Muscle of leg (tissue), 3 donors: ENCODE measurements at regions not wholly inside any gene's neighbourhood (a gene's known extent, or its start where the extent isn't known, plus 50 kb on each side); places are given as distances from the start of the nearest gene placed in this dataset.

Experiments
- DNase-seq: peaks from one replicate; pipeline ENCODE4 v3.0.0; 2013
- H3K27ac ChIP-seq: one replicate; pipeline ENCODE4 v1.5.1; 2013; ENCODE audit warnings: mild to moderate bottlenecking, low read length, control low read depth
- H3K27me3 ChIP-seq: one replicate; pipeline ENCODE4 v1.6.1; 2013; ENCODE audit warnings: low read length; ENCODE audit not compliant: control insufficient read depth, insufficient read depth
- H3K36me3 ChIP-seq: one replicate; pipeline ENCODE4 v1.6.1; 2013; ENCODE audit warnings: low read length; ENCODE audit not compliant: control insufficient read depth, insufficient read depth
- H3K4me1 ChIP-seq: one replicate; pipeline ENCODE4 v1.6.1; 2013; ENCODE audit warnings: low read length; ENCODE audit not compliant: control insufficient read depth, insufficient read depth
- H3K4me3 ChIP-seq: one replicate; pipeline ENCODE4 v1.5.1; 2013; ENCODE audit warnings: low read length, control low read depth
- H3K9me3 ChIP-seq: replicated peaks from 2 replicates; pipeline ENCODE4 v1.6.1; 2013; ENCODE audit warnings: low read depth, low read length; ENCODE audit not compliant: control insufficient read depth
- WGBS: methylation state at CpG from one replicate; pipeline ENCODE4 v1.1.5; 2013; ENCODE audit warnings: missing lambda C conversion rate; ENCODE audit not compliant: insufficient coverage; 5-methylcytosine and 5-hydroxymethylcytosine counted together

DNA sequence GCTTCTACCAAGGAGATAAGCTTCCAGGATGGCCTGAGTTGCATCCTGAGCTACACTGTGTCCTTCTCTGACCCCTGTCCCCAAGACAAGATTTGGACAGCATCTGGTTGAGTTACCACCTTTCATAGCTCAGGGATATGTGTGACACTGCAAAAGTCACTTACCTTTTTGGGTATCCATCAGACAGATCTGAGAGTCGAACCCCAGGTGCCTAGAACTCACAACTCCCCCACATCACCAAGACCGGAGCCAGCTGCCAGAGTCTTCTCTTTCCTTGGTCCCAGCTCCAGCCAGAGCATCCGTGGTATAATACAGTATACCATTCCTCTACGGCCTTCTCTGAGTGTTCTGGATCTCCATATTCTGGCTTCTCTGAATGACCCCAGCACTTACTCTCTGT is 133.0 kb downstream of the CD83 start:
- Histone ChIP-seq H3K4me1 (no peaks in the 10 kb centered on the region), H3K9me3 (no peaks in the 10 kb centered on the region), H3K27ac (no peak overlapping the region), H3K36me3 (no peaks in the 10 kb centered on the region), H3K4me3 (no peak overlapping the region), H3K27me3 (no peaks in the 10 kb centered on the region)
- 96% methylated on average over 4 of the region's 4 CpGs for WGBS
- DNase-seq = no peak

DNA sequence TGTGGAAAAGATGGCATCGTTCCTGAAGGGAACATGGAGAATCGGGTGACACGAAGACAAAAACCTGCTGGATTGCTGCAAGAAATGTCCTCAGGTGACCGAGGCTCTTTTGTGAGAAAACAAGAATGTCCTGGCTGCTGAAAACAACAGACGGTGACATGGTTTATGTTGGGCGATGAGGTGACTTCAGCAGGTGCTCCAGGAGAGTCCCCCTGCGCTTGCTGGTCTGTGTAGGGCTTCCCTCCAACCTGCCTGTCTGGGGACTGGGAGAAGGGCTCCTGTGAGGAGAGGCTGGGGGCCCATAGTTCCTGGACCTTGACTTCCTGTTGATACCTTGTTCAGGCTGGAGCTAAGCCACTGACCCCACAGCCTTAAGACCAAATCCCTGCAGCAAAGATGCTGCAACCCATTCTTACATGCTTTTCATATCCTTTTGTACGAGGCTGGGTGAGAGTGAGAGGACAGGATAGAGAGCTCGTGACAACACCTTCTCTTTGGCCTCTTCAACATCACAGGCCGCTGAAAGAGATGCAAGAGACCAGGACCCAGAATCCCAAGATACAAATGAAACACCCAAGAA is 134.8 kb downstream of the CD83 start:
- DNase-seq = no peak
- Histone ChIP-seq H3K27ac (no peak overlapping the region), H3K4me3 (no peak overlapping the region), H3K36me3 (no peaks in the 10 kb centered on the region), H3K4me1 (no peaks in the 10 kb centered on the region), H3K9me3 (no peaks in the 10 kb centered on the region), H3K27me3 (no peaks in the 10 kb centered on the region)
- WGBS = 74% methylated on average over 8 of the region's 10 CpGs

DNA sequence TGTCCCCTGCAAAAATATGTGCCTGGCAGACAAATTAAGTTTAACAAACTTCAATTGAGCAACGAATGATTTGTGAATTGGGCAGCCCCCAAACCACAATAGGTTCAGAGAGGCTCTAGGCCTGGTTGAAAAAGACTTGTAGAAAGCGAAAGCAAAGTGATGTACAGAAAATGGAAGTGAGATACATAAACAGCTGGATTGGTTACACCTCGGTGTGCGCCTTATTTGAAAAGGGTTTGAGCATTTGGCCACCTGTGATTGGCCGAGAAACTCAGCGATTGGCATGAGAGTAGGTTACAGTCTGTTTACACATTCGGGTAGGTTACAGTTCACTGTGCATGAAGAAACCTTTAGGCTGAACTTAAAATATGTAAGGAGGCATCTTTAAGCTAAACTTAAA is 136.9 kb downstream of the CD83 start:
- Histone ChIP-seq H3K27ac (no peak overlapping the region), H3K4me1 (no peaks in the 10 kb centered on the region), H3K9me3 (no peaks in the 10 kb centered on the region), H3K36me3 (no peaks in the 10 kb centered on the region), H3K27me3 (no peaks in the 10 kb centered on the region), H3K4me3 (no peak overlapping the region)
- no peak for DNase-seq
- 88% methylated on average over 5 of the region's 7 CpGs for WGBS

DNA sequence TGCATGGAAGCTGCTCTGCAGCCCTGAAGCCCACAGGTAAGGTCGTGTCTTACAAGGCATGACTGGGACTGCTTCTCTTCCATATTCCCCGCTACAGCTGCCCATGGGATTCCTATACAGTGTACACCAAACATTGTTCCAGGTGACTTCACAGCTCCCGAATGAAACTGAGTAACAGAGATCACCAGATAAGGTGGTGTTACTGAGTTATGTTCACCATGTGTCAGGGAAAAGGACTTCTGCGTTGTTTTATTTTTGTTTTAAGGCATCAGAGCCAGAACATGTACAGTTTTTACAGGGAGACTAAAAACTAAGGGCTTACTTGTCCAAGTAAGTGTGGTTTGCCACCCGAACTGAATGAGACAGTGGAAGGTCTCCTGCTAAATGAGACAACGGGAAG is 138.3 kb downstream of the CD83 start:
- no peaks in the 10 kb centered on the region for H3K36me3 ChIP-seq
- no peak overlapping the region for H3K4me3 ChIP-seq
- no peaks in the 10 kb centered on the region for H3K27me3 ChIP-seq
- no peak for DNase-seq
- 79% methylated on average over 2 of the region's 6 CpGs for WGBS
- H3K9me3 ChIP-seq = peaks cover 3% of the 10 kb centered on the region
- H3K27ac ChIP-seq = no peak overlapping the region
- no peaks in the 10 kb centered on the region for H3K4me1 ChIP-seq

DNA sequence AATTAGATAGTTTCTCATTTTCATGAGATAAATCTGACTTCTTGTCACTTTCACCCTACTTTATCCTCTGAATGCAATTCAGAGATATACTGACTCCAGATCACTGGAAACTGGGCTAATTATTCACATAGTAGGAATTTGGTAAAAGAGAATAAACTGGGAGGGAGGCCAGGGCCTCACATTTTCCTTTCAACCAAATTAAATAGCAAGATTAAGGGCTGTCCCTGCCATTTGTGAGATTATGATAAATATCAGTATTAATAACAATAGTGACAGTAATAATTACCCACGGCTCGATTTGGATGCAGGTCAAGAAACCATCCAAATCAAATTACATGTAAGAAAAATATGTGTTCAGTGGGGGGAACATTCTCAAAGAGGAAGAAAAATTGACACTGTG is 140.5 kb downstream of the CD83 start:
- no peaks in the 10 kb centered on the region for H3K4me1 ChIP-seq
- DNase-seq = no peak
- no peaks in the 10 kb centered on the region for H3K27me3 ChIP-seq
- no peak overlapping the region for H3K27ac ChIP-seq
- WGBS = no CpG with 5 or more reads among the region's 2 CpGs
- peaks cover 3% of the 10 kb centered on the region for H3K9me3 ChIP-seq
- H3K36me3 ChIP-seq = no peaks in the 10 kb centered on the region
- no peak overlapping the region for H3K4me3 ChIP-seq

DNA sequence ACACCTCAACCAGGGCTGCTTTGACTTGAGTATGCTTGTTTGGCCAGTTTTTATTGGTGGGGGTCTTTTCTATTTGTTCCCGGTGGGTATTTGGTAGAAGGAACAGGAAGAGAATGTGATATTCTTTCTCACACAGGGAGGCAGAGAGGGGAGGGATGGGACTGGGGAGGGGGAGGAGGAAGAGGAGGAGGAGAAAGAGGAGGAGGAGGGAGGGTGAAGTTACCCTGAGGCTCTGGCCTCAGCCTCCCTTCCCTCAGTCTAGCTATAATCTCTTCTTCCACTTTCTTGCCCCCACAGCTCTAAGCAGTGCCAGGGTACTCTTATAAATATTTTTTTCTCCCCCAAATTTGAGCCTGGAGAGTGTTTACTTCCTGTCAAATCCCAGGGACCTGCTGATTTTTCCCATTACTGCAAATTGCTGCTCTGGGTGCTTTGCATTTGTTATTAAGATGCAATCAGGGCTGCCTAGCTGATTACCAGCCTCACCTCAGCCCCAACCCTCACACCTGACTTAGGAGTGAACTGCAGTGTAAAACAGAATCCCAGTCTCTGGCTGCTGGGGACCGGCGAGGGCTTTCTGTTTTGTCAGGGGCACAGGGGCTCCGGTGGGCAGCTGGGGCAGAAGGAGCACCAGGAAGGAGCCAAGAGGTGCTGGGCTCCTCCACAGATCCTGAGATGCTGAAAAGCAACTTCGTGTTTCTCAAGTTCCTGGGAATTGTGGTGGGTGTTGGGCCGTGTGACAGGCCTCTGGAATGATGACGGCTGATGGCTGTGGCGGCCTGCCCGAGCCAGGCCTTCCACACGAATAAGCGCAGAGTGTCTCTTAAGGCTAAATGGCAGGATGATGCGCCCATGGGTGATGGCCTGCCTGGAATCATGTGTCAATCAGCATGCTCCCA is 141.4 kb downstream of the CD83 start:
- H3K36me3 ChIP-seq = no peaks in the 10 kb centered on the region
- WGBS = 59% methylated on average over 11 of the region's 12 CpGs
- H3K9me3 ChIP-seq = peaks cover 7% of the 10 kb centered on the region
- no peak for DNase-seq
- H3K4me1 ChIP-seq = no peaks in the 10 kb centered on the region
- H3K4me3 ChIP-seq = no peak overlapping the region
- no peaks in the 10 kb centered on the region for H3K27me3 ChIP-seq
- no peak overlapping the region for H3K27ac ChIP-seq

DNA sequence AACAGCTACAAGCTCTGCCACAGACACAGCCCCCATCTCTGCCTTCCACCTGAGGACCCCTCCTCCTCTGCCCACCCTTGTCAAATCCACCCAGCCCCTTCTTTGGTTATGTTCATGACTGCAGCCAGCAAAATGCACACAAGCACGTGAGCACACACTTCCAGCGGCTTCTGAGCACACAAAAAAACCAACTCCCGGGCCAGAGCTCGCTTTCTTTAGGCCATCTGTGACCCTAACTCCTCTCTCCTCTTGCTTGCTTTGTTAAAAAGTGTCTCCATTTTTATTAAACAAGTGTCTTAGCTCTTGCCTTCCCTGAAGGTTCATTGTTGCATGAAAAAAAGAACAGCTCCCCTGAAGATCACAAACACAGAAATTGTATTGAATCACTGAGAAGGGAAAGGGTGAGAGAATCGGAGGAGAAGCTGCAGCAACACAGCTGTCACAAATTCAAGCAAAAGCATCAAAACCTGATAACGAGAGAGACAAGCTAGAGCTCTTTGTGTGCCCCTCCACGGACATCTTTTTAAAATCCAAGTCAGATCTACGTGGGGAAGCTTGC is 142.1 kb downstream of the CD83 start:
- Histone ChIP-seq H3K4me1 (no peaks in the 10 kb centered on the region), H3K27me3 (no peaks in the 10 kb centered on the region), H3K36me3 (no peaks in the 10 kb centered on the region), H3K27ac (no peak overlapping the region), H3K9me3 (peaks cover 11% of the 10 kb centered on the region), H3K4me3 (no peak overlapping the region)
- no peak for DNase-seq
- 60% methylated on average over 7 of the region's 8 CpGs for WGBS

DNA sequence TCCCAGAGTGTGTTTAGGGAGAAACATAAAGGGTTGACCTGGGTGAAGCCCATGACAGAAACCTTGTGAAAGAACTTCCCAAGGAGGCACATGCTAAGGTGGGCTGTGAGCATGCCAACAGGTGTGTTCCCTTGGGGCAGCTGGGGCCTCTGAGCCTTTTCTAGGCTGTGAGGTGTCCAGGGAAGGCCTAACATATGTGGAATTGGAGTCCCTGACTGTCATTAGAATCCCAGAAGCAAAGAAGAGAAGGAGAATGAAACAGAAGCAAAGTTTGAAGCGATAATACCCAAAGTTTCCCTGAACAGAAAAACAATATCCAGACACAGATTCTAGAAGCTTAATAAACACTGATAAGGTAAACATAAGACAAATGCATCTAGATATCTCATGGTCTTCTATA is 143.3 kb downstream of the CD83 start:
- Histone ChIP-seq H3K27me3 (peaks cover 2% of the 10 kb centered on the region), H3K4me3 (no peak overlapping the region), H3K9me3 (peaks cover 11% of the 10 kb centered on the region), H3K27ac (no peak overlapping the region), H3K4me1 (no peaks in the 10 kb centered on the region), H3K36me3 (no peaks in the 10 kb centered on the region)
- no peak for DNase-seq
- no CpG with 5 or more reads among the region's 1 CpG for WGBS

DNA sequence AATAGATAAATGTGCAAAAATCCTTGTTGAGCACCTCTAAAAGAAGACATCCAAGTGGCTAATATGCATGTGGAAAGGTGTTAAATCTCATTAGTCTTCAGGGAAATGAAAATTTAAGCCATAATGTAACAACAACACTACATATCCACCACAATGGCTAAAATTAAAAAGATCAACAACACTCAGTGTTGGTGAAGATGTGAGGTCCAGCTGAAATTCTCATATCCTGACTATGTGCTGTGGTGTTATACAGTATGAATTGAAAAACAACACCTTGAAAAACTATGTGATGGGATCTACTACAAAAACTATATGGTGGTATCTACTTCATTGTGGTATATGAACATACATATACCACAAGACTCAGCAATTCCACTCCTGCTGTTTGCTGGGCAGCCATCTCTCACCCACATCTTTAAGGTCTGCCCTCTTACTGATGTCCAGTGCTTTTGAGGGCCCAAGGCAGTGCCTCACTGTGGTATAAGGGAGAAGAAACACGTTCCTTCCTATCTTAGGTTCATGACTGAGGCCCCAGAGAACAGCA is 146.4 kb downstream of the CD83 start:
- no CpG with 5 or more reads among the region's 1 CpG for WGBS
- Histone ChIP-seq H3K27ac (no peak overlapping the region), H3K9me3 (peaks cover 11% of the 10 kb centered on the region), H3K4me3 (no peak overlapping the region), H3K27me3 (peaks cover 2% of the 10 kb centered on the region), H3K36me3 (no peaks in the 10 kb centered on the region), H3K4me1 (no peaks in the 10 kb centered on the region)
- DNase-seq = no peak
